Umbilical cord (tissue), 1 donor: ENCODE measurements at regions not wholly inside any gene's neighbourhood (a gene's known extent, or its start where the extent isn't known, plus 50 kb on each side); places are given as distances from the start of the nearest gene placed in this dataset.

Experiments used
- DNase-seq: peaks from one replicate; pipeline ENCODE4 v3.0.0-alpha.2; 2015; ENCODE audit warnings: low spot score

DNA sequence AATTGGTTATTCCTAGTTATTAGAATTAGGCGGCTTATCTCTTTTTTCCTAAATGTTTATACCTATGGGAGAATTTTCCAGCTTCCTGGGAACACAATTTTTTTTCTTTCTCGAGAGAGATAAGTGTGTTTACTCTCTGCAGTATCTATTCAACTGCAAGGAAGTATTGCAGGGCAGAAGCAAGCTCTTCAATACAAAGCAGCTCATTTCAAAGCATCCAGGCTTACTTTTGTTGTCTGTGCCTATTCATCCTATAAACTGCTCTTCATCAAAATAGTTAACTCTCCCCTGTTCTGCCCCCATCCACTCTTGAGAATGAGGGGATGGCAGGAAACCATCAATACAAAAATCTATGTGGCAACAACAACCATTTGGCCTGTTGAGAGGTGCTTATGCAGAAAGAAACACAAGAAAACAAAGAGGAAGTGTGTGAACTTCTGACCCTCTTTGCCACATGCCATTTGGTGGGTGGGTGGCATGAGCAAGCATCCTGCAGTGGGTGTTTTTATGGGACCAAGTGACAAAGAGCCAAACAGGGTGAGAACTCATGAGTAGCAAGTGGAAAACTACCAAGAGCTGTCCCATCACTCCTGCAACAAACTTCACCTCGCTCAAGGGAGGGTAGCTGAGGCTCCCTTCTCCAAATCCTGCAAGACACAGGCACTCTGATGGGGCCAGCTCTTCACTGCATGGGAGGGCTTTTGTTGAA is 50.6 kb upstream of the MRPS6 start:
- DNase-seq: no peak

DNA sequence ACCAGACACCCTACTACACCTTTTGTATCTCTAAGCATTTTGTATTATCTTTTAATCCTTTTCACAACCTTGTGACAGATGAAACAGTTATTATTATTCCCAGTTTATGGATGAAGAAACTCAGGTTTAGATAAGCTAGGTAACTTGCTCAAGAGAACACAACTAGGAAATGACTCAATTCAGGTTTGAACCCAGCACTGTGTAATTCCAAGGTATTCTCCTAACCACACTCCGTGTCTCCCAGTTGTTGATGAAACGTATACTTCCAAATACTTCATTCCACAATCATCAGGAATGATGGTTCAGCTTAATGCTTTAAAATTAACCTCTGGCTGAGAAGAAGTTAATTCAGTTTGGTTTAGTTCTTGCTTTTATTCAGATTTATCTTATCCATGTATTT is 51.7 kb upstream of the MRPS6 start:
- DNase-seq: no peak

DNA sequence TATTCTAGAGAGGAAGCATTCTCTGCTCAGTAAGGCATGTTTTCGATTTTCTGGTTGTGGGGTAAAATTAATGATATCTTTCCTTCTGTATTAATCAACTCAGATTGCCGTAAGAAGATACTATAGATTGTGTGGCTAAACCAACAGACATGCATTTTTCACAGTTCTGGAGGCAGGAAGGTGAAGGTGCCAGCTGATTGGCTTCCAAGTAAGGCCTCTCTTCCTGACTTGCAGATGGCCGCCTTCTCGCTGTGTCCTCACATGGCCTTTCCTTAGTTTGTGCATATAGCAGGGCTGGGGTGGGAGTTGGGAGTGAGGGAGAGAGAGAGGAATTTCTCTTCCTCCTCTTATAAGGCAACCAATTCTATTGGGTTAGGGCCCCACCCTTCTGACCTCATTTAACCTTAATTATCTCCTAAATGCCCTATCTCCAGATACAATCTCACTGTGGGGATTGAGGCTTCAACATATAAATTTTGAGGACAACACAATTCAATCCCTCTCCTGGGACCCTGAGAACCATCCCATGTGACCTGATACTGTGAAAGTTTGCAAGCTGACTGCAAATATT is 52.3 kb upstream of the MRPS6 start:
- no peak for DNase-seq

DNA sequence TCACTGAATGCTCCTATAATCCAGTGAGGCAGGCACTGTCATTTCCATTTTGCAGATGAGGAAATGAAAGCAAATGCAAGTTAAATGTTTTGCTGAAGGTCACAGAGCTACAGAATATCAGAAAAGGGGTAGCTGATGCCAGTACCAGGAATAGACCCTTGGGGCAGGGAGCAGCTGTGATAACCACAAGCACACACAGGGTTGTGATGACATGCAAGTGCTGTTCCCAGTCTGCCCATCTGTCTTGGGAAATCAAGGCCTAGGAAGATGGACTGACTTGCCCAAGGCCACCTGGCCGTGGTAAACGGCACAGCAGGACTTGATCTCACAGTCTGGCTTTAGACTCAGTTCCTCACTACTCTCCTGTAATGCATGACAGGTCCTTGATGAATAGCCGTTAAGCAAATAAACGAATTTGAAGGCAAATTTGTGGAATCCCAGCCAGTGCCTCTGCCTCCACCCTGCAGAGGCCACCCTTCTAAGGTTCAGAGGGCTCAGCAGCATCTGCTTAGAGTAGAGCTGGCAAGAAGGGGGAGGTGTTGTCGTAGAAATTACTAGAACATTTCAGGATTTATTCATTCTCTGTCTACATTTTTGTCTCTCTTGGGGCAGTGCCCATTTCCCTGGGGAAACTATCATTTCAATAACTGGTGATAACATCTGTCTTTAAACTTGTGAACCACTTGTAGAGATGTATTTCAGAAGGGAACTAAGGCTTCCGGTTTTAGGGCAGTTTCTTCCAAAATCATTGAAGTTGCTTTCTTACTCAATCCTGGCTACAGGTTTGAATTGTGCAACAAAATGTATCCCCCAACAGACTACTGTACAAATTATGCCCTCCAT is 53.2 kb upstream of the MRPS6 start:
- no peak for DNase-seq

DNA sequence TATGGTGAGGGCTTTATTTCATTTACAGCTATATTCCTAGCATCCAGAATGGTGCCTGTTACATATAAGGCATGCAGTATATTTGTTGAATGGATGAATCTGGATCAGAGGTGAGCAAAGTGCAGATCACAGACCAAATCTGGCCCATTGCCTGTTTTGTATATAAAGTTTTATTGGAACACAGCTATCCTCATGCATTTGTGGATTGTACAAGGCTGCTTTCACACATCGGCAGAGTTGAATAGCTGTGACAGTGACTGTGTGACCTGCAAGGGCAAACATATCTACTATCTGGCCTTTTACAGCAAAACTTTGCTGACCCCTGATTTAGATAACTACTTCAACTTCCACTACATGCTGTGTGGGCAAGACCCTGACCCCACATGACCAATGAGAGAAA is 54.0 kb upstream of the MRPS6 start:
- DNase-seq: no peak

DNA sequence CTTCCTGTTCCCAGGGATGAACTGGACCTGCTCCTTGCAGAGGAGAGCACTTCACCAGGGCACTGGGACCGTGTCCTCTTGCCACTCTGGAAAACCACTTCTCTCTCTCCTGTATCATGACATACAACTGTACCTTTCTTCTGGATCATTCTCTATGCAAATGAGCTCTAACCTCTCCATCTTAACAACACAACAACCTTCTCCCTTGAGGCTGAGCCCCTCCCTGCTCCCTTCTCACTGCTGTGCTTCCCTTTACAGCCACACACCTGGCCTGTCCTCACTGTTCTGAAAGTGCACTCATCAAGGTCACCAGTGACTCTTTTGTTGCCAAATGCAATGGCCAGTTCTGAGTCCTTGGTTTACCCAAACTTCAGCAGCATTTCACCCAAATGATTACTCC is 54.5 kb upstream of the MRPS6 start:
- no peak for DNase-seq

DNA sequence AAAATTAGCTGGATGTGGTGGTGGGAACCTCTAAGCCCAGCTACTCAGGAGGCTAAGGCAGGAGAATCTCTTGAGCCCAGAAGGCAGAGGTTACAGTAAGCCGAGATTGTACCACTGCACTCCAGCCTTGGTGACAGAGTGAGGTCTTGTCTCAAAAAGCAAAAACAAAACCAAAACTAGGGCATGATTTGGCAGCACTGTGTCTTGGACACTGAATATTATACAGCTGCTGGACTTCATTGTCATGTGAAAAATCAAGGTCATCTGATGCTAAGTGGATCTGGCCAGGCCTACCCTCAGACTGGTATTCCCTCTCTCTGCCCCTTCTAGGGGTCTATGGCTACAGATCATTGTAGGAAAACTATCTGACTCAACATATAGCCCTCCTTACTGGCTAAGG is 55.2 kb upstream of the MRPS6 start:
- DNase-seq: no peak

DNA sequence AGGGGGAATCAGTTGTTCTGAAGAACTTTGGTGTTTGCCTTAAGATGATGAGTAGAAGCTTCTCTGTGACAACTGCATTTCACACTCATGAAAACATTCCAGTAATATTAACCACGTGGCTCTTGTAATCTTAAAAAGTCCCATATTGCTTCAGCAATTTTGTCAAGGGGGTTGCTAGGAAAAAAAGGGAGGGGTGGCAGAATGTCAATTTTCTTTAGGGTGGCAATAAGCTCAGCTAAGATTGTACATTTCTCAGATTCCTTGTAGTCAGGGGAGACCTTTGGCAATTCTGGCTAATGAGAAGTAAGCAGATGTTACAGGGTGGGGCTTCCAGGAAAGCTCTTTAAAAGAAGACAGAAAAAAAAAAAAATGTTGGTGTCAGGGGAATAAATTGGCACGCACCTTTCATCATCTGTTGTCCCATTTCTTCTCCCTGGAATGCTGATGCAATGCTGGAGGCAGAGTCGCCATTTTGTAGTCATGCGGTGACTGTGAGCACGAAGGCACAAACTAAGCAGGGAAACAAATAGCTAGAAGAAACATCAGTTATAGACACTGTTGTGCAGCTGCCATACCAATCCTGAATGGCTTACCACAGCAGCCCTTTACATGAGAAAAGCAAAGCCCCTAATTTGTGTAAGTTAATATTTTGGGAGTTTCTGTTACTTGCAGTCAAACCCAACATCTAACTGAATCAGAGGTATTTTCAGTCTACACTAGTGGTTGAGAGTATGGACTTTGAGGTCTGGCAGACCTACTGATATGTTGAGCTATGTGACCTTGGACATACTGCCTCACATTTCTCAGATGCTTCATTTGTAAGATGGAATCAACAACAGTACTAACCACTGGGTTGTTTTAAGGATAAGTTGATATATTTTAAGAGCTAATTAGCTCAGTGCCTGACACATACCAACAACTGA is 56.1 kb upstream of the MRPS6 start:
- no peak for DNase-seq

DNA sequence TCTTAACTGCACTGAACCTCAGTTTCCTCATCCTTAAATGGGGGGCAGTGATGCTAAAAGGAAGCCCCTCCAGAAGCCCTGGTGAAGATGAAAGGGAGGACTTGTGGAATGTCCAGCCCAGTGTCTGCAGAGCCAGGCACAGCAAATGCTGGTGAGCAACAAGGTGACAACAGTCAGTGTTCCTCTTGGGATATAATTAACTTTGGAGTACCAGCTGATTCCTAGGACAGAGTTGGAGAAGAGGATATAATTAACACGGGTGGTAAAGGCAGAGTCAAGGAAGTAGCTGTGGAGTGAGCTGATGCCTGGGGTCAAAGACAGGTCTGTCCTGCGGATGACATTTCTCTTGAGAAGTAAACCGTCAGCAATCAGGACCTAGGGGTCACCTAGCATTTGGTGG is 60.7 kb upstream of the MRPS6 start:
- no peak for DNase-seq

DNA sequence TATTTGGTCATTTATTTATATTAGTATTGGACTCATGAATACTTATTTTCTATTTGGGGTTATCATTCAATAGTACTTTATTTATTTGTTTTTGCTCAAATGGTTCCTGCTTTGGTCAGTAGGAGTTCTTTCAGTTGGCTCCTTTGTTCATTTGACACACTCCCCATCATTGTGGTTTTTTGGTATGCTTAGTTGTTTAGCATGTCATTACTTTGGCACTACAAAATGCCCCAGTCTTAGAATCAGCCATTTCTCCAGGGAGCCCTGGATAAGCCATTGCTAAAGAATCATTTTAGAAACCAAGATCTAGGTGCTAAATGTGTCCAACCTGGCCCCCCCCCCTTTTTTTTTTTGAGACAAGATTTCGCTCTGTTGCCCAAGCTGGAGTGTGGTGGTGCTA is 61.7 kb upstream of the MRPS6 start:
- no peak for DNase-seq

DNA sequence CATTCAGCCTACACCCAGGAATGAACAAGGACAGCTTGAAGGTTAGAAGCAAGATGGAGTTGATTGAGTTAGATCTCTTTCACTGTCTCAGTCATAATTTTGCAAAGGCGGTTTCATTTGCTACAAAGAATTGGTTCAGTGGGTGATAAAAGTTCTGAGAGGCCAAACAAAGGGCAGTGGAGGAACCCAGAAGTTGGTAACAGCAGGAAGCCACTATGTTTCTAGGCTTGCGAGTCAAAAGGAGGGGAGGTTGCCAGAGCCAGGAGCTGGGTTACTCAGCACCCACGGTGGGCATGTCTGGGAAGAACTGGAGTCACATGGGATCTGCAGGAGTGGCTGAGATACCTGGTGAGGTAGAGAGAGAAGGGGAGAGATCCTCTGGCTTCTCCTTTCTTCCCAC is 64.2 kb upstream of the MRPS6 start:
- DNase-seq: no peak

DNA sequence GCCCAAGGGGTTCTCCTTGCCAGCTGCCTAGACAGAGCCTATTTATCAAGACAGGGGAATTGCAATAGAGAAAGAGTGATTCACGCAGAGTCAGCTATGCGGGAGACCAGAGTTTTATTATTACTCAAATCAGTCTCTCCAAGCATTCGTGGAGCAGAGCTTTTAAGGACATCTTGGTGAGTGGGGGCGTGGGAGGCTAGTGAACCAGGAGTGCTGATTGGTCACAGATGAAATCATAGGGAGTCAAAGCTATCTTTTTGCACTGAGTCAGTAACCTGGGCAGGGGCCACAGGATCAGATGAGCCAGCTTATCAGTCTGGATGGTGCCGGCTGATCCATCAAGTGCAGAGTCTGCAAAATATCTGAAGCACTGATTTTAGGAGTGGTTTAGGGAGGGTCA is 64.8 kb upstream of the MRPS6 start:
- no peak for DNase-seq

DNA sequence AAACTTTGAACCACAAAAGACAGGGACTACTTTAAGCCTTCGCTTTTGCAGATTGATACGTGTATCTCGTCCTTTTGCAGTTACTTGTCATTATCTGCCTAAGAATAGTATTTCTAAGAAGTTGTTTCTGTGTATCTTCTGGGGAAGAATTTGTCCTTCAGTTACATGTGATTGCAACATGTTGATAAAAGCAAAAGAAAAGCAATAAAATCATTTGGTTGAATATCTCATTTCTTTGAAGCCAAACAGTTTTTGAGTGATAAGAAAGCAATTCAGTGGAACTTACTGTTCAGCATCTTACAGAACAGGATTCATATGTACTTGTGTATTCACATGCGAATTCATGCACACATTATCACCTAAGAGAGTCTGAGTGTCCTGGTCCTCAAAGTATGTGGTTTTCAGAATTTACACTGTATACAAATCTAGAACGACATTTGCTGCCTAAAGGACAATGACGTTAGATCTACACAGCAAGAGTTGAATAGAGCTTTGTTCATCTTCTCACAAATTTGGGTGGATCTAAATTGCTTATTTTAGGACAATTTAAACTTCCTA is 66.7 kb upstream of the MRPS6 start:
- DNase-seq: no peak

DNA sequence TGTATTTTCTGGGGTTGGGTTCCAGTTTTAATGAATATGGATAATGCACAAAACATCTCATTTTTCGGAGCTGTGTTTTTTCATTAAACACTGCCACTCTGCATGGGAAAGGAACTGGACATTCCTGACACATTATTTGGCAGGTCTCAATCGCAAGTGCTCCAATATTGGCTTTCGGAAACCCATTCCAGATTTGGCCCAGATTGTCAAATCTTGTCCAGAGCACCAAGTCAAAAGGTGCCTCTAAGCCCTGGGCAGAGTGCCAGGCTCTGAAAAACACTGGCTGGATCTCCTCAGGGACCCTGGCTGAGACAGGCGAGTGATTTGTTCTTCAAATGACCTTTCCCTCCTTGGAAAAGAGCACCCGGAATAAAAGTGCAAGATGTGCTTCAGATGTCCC is 68.4 kb upstream of the MRPS6 start:
- DNase-seq: no peak

DNA sequence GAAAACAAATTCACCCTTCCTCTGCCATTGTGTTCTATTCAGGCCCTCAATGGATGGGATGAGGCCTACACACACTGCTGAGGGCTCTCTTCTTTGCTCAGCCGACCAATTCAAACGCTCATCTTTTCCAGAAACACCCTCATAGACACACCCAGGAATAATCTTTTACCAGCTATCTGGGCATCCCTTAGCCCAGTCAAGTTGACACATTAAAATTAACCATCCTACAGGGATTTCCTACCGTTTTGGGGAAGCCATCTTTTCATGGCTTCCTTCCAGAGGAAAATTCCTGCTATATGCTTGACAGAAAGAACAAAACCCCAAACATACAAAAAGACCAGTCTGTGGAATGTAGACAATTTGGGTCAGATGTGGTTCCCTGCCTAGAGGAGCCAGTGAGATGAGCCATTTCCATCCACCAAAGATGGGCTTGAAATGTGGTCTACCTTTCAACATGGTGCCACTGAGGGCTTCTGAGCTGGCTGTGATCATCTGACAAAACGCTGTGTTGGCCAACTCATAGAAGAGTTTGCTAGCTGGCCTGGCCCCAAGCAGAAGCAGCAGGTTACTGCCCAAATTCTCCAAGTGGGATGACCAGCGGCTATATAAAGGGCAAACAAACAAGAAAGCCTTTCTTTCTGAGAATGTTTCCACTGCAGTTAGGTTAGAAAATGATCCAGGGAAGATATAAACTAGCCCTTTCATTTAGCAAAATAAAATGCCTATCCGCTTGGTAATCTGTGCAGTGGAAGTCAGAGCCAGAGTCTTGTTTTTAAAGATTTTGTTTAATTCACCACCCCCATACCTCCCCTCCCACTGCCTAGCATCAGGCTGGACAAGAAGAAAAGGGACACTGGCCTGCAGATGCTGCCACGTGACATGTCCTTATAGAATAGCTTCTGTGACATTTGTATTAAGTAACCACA is 69.1 kb upstream of the MRPS6 start:
- no peak for DNase-seq

DNA sequence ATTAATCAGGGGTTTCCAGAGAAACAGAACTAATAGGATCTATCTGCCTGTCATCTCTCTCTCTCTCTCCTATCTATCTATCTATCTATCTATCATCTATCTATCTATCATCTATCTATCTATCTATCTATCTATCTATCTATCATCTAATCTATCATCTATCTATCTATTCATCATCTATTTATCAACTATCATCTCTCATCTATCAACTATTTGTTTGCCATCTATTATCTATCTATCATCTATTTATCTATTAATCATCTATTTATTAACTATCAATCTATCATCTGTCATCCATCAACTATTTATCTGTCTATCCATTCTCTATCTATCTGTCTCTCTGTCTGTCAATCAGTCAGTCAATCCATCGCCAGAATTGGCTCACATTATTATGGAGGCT is 70.0 kb upstream of the MRPS6 start:
- DNase-seq: no peak

DNA sequence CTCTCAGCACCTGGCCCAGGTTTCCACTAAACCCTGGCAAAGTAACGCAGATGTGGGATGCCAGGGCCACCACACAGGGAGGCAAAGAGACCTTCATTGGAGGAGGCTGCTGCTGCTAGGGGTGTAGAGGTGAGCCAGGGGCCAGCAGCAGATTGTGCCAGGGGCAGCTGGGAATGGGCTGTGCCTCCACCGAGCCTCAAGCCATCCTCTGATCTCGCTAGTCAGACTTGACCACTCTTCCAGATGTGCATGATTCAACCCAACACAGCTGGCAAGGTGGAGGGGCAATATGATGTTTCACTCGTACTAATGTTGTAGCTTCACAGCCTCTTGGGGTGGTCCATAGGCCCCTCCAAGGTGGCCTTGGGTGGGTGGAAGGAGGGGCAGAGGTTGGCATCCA is 73.0 kb upstream of the MRPS6 start:
- DNase-seq: no peak

DNA sequence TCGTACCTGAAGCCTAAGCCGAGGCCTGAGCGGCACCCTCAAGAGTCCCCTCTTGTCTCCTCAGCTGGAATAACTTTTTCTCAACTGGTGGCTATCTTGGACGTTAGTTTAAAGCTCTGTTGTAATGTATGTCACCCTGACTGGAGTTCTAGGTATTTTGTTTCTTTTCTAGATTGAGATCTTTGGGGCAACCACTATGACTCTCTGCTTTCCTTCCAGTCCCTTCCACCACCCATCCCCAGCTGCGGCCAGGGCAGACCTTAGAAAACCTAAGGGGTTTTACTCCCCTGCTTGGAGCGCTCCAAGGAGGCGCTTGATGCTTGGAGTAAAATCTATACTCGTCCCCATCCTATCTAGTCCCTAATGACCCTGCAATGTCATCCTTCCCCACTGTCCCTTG is 74.6 kb upstream of the MRPS6 start:
- DNase-seq: no peak

DNA sequence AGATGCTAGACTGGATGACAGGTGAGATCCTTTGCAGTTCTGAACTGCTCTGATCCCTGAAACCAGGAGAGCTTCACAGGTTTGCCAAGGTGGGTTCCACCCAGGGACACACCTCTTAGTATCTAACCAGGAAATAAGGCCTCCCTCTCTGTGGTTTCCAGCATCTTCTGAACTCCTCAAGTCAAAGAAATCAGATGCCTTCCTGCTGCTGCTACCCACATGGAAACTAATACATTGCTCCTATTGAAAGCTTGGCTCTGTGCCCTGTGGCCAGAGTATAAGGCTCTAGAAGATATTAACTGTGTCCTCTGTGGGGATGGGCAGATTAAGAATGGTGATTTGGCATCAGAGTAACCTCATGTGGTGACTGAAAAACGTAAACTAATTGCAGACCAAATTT is 75.0 kb upstream of the MRPS6 start:
- DNase-seq: no peak

DNA sequence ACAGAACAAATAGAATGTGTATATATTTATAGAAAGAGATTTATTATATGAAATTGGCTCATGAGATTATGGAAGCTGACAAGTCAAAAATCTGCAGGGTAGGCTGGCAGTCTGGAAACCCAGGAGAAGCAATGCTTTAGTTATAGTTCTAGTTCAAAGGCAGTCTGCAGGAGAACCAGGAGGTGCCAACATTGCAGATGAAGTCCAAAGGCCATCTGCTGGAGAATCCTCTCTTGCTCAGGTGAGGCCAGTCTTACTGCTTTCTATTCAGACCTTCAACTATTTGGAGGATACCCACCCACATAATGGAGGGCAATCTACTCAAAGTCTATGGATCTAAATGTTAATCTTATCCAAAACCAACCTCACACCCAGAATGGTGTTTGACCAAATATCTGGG is 75.9 kb upstream of the MRPS6 start:
- no peak for DNase-seq

DNA sequence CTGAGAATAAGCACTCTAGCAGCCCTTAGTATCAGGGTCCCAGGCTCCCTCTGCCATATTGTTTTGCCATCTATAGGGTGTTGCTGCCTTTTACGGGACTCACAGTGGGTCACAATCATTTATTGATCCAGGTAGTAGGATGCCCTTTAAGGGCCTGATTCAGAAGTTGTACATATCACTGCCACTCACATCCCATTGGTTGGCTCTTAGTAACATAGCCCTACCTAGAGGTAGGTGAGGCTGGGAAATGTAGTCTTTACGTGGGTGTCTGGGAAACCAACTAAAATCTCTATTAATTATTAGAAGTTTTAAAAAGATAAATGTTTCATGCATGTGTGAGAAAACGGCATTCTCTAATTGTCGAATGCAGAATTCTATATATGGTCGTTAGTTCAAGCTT is 78.8 kb upstream of the ATP5PO start:
- DNase-seq: no peak
